GM23338 (cell line): ENCODE measurements at regions not wholly inside any gene's neighbourhood (a gene's known extent, or its start where the extent isn't known, plus 50 kb on each side); places are given as distances from the start of the nearest gene placed in this dataset.

Source experiments
- ATAC-seq: fragments of 200-7000 bp; cut with Tn5 transposase; 3 replicates; pipeline ENCODE4 v1.9.1; 2020
- DNase-seq: peaks from one replicate; pipeline ENCODE4 v3.0.0-alpha.2; 2015; ENCODE audit warnings: low spot score
- H2AFZ ChIP-seq: fragments of 200-600 bp; sonication (generic); 2 replicates; pipeline ENCODE4 v1.8.0; 2016; ENCODE audit warnings: antibody characterized with exemption, mild to moderate bottlenecking, moderate library complexity
- H3F3A ChIP-seq: fragments of 200-600 bp; sonication (generic); replicated peaks from 2 replicates; pipeline ENCODE4 v1.8.0; 2017; ENCODE audit warnings: antibody characterized with exemption, mixed run types, low read depth
- H3K27ac ChIP-seq: fragments of 200-600 bp; sonication (generic); 2 replicates; pipeline ENCODE4 v1.6.1; 2016; ENCODE audit warnings: low read depth
- H3K27me3 ChIP-seq: fragments of 200-600 bp; sonication (generic); 2 replicates; pipeline ENCODE4 v1.8.0; 2016; ENCODE audit warnings: mild to moderate bottlenecking, mixed run types, moderate library complexity; ENCODE audit not compliant: insufficient read depth
- H3K36me3 ChIP-seq: fragments of 200-600 bp; sonication (generic); 2 replicates; pipeline ENCODE4 v1.8.0; 2016; ENCODE audit warnings: mild to moderate bottlenecking; ENCODE audit not compliant: insufficient read depth
- H3K4me1 ChIP-seq: fragments of 200-600 bp; sonication (generic); 2 replicates; pipeline ENCODE4 v1.8.0; 2016; ENCODE audit warnings: mild to moderate bottlenecking, moderate library complexity; ENCODE audit not compliant: insufficient read depth
- H3K4me2 ChIP-seq: fragments of 200-600 bp; sonication (generic); 2 replicates; pipeline ENCODE4 v1.7.1; 2017; ENCODE audit warnings: mixed run types
- H3K4me3 ChIP-seq: fragments of 200-600 bp; sonication (generic); 2 replicates; pipeline ENCODE4 v1.6.1; 2016; ENCODE audit warnings: mixed run types
- H3K79me2 ChIP-seq: fragments of 200-600 bp; sonication (generic); replicated peaks from 2 replicates; pipeline ENCODE4 v1.8.0; 2017; ENCODE audit warnings: mild to moderate bottlenecking; ENCODE audit not compliant: insufficient read depth
- H3K9me2 ChIP-seq: fragments of 200-600 bp; sonication (generic); 2 replicates; pipeline ENCODE4 v1.8.0; 2017; ENCODE audit not compliant: insufficient read depth
- H4K20me1 ChIP-seq: fragments of 200-600 bp; sonication (generic); replicated peaks from 2 replicates; pipeline ENCODE4 v1.8.0; 2017; ENCODE audit warnings: mild to moderate bottlenecking; ENCODE audit not compliant: insufficient read depth
- H3K27ac Mint-ChIP-seq: 2 replicates; pipeline ENCODE4 v1.8.0; 2020; ENCODE audit warnings: inconsistent platforms, mild to moderate bottlenecking, moderate library complexity, mixed read lengths
- H3K27me3 Mint-ChIP-seq: 3 replicates; pipeline ENCODE4 v1.8.0; 2022; ENCODE audit warnings: low read depth, mild to moderate bottlenecking, moderate library complexity, mixed read lengths, inconsistent platforms; ENCODE audit not compliant: insufficient read depth, poor library complexity
- H3K36me3 Mint-ChIP-seq: 3 replicates; pipeline ENCODE4 v1.8.0; 2021; ENCODE audit warnings: low read depth, mild to moderate bottlenecking, inconsistent platforms, moderate library complexity, mixed read lengths
- H3K4me1 Mint-ChIP-seq: 3 replicates; pipeline ENCODE4 v1.8.0; 2020; ENCODE audit warnings: mild to moderate bottlenecking, inconsistent platforms, mixed read lengths
- H3K4me3 Mint-ChIP-seq: 3 replicates; pipeline ENCODE4 v1.8.0; 2021; ENCODE audit warnings: moderate library complexity, mild to moderate bottlenecking, inconsistent platforms, mixed read lengths
- H3K9me3 Mint-ChIP-seq: 3 replicates; pipeline ENCODE4 v1.8.0; 2020; ENCODE audit warnings: moderate library complexity, mild to moderate bottlenecking, inconsistent platforms, mixed read lengths
- CREB1 ChIP-seq: fragments of 250-450 bp; sonication (Bioruptor Pico); IDR thresholded peaks from 2 replicates; pipeline ENCODE4 v1.5.0; 2020; ENCODE audit warnings: low read depth, mild to moderate bottlenecking, moderate library complexity
- CTCF ChIP-seq, 2 experiments: fragments of 200-600 bp in 1 of 2; sonication (generic) in 1 of 2; conservative IDR thresholded peaks; 2 replicates each; pipeline versions ENCODE4 v1.5.1 to v1.6.1; 2016 to 2017; ENCODE audit warnings: antibody characterized with exemption in 2 of 2, low read depth in 2 of 2, mild to moderate bottlenecking in 2 of 2, moderate library complexity in 1 of 2
- ETS1 ChIP-seq: IDR thresholded peaks from 2 replicates; pipeline ENCODE4 v1.6.1; 2016; ENCODE audit warnings: antibody characterized with exemption
- EZH2 ChIP-seq: fragments of 200-600 bp; sonication (generic); IDR thresholded peaks from one replicate; pipeline ENCODE4 v1.8.0; 2017; ENCODE audit warnings: antibody characterized with exemption, mild to moderate bottlenecking, low read depth; ENCODE audit not compliant: unreplicated experiment
- EZH2phosphoT487 ChIP-seq: fragments of 200-600 bp; sonication (generic); IDR thresholded peaks from one replicate; pipeline ENCODE4 v1.8.1; 2018; ENCODE audit warnings: antibody characterized with exemption; ENCODE audit not compliant: unreplicated experiment
- JUNB ChIP-seq: IDR thresholded peaks from one replicate; pipeline ENCODE4 v1.6.1; 2016; ENCODE audit warnings: antibody characterized with exemption; ENCODE audit not compliant: unreplicated experiment
- NANOG ChIP-seq: IDR thresholded peaks from 2 replicates; pipeline ENCODE4 v1.6.1; 2016; ENCODE audit warnings: antibody characterized with exemption, borderline replicate concordance
- POLR2AphosphoS5 ChIP-seq: IDR thresholded peaks from 2 replicates; pipeline ENCODE4 v1.6.1; 2016; ENCODE audit warnings: antibody characterized with exemption, low read depth
- REST ChIP-seq: IDR thresholded peaks from one replicate; pipeline ENCODE4 v1.6.1; 2018; ENCODE audit warnings: antibody characterized with exemption; ENCODE audit not compliant: unreplicated experiment
- ZNF114 ChIP-seq: fragments of 250-450 bp; sonication (Bioruptor Pico); IDR thresholded peaks from 2 replicates; pipeline ENCODE4 v1.5.0; 2020; ENCODE audit warnings: mild to moderate bottlenecking, moderate library complexity
- ZNF331 ChIP-seq: fragments of 250-450 bp; sonication (Bioruptor Pico); IDR thresholded peaks from 2 replicates; pipeline ENCODE4 v1.5.0; 2020; ENCODE audit warnings: low read depth, mild to moderate bottlenecking, moderate library complexity

- no peak for TF ChIP-seq CTCF (conservative IDR thresholded peaks at IDR 0.05; ENCODE audit: low read depth in 2 of 2)
- TF ChIP-seq POLR2AphosphoS5 = no peak
- TF ChIP-seq EZH2phosphoT487 = no peak
- TF ChIP-seq ETS1 = no peak
- TF ChIP-seq ZNF331 = no peak
- no peak for TF ChIP-seq CREB1 (CRISPR knock-in tag)
- no peak for TF ChIP-seq EZH2
- no peak for TF ChIP-seq JUNB
Observed at GRCh38 chr6:76867182-76867581, 596.1 kb downstream of the HTR1B start (continued).

GRCh38 chr6:76866091-76866915, 597.0 kb downstream of the HTR1B start:
- H3K27me3 ChIP-seq = no peaks in the 10 kb centered on the region
- no peak overlapping the region for H3K27ac ChIP-seq
- no peak for ATAC-seq
- H3K4me3 ChIP-seq = no peak overlapping the region
- no peak overlapping the region for H3K27ac Mint-ChIP-seq
- H3K79me2 ChIP-seq = no peaks in the 10 kb centered on the region
- no peak overlapping the region for H3K4me2 ChIP-seq
- no peaks in the 10 kb centered on the region for H3K4me1 ChIP-seq
- H3K27me3 Mint-ChIP-seq = peaks cover 3% of the 10 kb centered on the region
- H3K36me3 Mint-ChIP-seq = peaks cover 4% of the 10 kb centered on the region; the same call in 1 of the 3 replicates
- H3K4me1 Mint-ChIP-seq = peaks cover 5% of the 10 kb centered on the region; the same call in 1 of the 3 replicates
- H3K36me3 ChIP-seq = no peaks in the 10 kb centered on the region
- H2AFZ ChIP-seq = no peak overlapping the region
- no peaks in the 10 kb centered on the region for H3K9me2 ChIP-seq
- no peak overlapping the region for H3K4me3 Mint-ChIP-seq
- H3F3A ChIP-seq = no peaks in the 10 kb centered on the region
- DNase-seq = no peak
- H4K20me1 ChIP-seq = no peaks in the 10 kb centered on the region
- H3K9me3 Mint-ChIP-seq = peaks cover 7% of the 10 kb centered on the region; the same call in 2 of the 3 replicates
- TF ChIP-seq POLR2AphosphoS5 (no peak), EZH2phosphoT487 (no peak), EZH2 (no peak), ZNF114 (CRISPR knock-in tag) (no peak), ETS1 (no peak), JUNB (no peak), NANOG (no peak), REST (no peak), CTCF (conservative IDR thresholded peaks at IDR 0.05; ENCODE audit: low read depth in 2 of 2) (no peak)
